ENCODE measurements at regions not wholly inside any gene's neighbourhood (a gene's known extent, or its start where the extent isn't known, plus 50 kb on each side); places are given as distances from the start of the nearest gene placed in this dataset.

- no peak for ATAC-seq
- no peak for TF ChIP-seq TCF4 (CRISPR knock-in tag; IDR thresholded peaks at IDR 0.05; ENCODE audit: borderline replicate concordance)
- no peak for TF ChIP-seq OSR1 (CRISPR knock-in tag; IDR thresholded peaks at IDR 0.05)
- TF ChIP-seq, protein P1, sequence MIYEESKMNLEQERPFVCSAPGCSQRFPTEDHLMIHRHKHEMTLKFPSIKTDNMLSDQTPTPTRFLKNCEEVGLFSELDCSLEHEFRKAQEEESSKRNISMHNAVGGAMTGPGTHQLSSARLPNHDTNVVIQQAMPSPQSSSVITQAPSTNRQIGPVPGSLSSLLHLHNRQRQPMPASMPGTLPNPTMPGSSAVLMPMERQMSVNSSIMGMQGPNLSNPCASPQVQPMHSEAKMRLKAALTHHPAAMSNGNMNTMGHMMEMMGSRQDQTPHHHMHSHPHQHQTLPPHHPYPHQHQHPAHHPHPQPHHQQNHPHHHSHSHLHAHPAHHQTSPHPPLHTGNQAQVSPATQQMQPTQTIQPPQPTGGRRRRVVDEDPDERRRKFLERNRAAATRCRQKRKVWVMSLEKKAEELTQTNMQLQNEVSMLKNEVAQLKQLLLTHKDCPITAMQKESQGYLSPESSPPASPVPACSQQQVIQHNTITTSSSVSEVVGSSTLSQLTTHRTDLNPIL (CRISPR knock-in tag; IDR thresholded peaks at IDR 0.05; ENCODE audit: low read depth), result no peak
- TF ChIP-seq ESRRG (CRISPR knock-in tag; IDR thresholded peaks at IDR 0.05), result no peak
- TF ChIP-seq ZFP3 (CRISPR knock-in tag; IDR thresholded peaks at IDR 0.05), result no peak
- TF ChIP-seq CSDC2 (CRISPR knock-in tag; IDR thresholded peaks at IDR 0.05), result no peak
- TF ChIP-seq SNAI2 (CRISPR knock-in tag; IDR thresholded peaks at IDR 0.05), result no peak
- no peak for TF ChIP-seq ZNF565 (CRISPR knock-in tag; conservative IDR thresholded peaks at IDR 0.05; ENCODE audit: low read depth)
- no peak for TF ChIP-seq TOX (CRISPR knock-in tag; IDR thresholded peaks at IDR 0.05; ENCODE audit: borderline replicate concordance)
- no peak for TF ChIP-seq RARB (CRISPR knock-in tag; IDR thresholded peaks at IDR 0.05)
- TF ChIP-seq PATZ1 (CRISPR knock-in tag; IDR thresholded peaks at IDR 0.05; ENCODE audit: borderline replicate concordance), result no peak
- no peak for TF ChIP-seq POU6F1 (CRISPR knock-in tag; IDR thresholded peaks at IDR 0.05; ENCODE audit: borderline replicate concordance, low read depth)
These were observed 226.7 kb downstream of the BRD1 start for GRCh38 chr22:49600891-49601431.

- TF ChIP-seq TSHZ2 (CRISPR knock-in tag; IDR thresholded peaks at IDR 0.05) (no peak), ZNF8 (CRISPR knock-in tag; IDR thresholded peaks at IDR 0.05) (no peak), PPARA (CRISPR knock-in tag; IDR thresholded peaks at IDR 0.05; ENCODE audit: borderline replicate concordance) (no peak), SNAI2 (CRISPR knock-in tag; IDR thresholded peaks at IDR 0.05) (no peak), TCF4 (CRISPR knock-in tag; IDR thresholded peaks at IDR 0.05; ENCODE audit: borderline replicate concordance) (no peak), ZNF70 (CRISPR knock-in tag; IDR thresholded peaks at IDR 0.05) (no peak), ZFP30 (CRISPR knock-in tag; IDR thresholded peaks at IDR 0.05) (no peak), OSR1 (CRISPR knock-in tag; IDR thresholded peaks at IDR 0.05) (no peak), ZNF565 (CRISPR knock-in tag; conservative IDR thresholded peaks at IDR 0.05; ENCODE audit: low read depth) (no peak), POU6F1 (CRISPR knock-in tag; IDR thresholded peaks at IDR 0.05; ENCODE audit: borderline replicate concordance, low read depth) (no peak), BACH2 (CRISPR knock-in tag; IDR thresholded peaks at IDR 0.05; ENCODE audit: borderline replicate concordance) (no peak)
- TF ChIP-seq, protein P2, sequence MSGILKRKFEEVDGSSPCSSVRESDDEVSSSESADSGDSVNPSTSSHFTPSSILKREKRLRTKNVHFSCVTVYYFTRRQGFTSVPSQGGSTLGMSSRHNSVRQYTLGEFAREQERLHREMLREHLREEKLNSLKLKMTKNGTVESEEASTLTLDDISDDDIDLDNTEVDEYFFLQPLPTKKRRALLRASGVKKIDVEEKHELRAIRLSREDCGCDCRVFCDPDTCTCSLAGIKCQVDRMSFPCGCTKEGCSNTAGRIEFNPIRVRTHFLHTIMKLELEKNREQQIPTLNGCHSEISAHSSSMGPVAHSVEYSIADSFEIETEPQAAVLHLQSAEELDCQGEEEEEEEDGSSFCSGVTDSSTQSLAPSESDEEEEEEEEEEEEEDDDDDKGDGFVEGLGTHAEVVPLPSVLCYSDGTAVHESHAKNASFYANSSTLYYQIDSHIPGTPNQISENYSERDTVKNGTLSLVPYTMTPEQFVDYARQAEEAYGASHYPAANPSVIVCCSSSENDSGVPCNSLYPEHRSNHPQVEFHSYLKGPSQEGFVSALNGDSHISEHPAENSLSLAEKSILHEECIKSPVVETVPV (CRISPR knock-in tag; IDR thresholded peaks at IDR 0.05), result no peak
- ATAC-seq, result no peak
These were observed 227.2 kb downstream of the BRD1 start for GRCh38 chr22:49600468-49600867.

Measured in SK-N-SH treated with all-trans-retinoic acid at 6 μM for 48 hours (cell line).